ENCODE measurements at regions not wholly inside any gene's neighbourhood (a gene's known extent, or its start where the extent isn't known, plus 50 kb on each side); places are given as distances from the start of the nearest gene placed in this dataset.

DNA sequence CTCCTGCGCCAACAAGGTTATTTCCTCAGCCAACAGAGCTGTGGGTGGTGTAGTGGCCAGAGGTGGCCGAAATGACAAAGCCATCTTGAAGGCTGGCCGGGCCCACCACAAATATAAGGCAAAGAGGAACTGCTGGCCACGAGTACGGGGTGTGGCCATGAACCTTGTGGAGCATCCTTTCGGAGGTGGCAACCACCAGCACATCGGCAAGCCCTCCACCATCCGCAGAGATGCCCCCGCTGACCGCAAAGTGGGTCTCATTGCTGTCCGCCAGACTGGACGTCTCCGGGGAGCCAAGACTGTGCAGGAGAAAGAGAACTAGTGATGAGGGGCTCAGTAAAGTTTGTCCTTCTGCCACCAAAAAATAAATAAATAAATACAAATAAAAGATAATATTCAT lies 481.4 kb upstream of the NAALADL2 start:
- no peaks in the 10 kb centered on the region for H3K36me3 ChIP-seq (replicated peaks in 1 of 2; ENCODE audit: control insufficient read depth in 1 of 2, insufficient read depth in 2 of 2, low read length in 1 of 2)
- no peak overlapping the region for H3K27ac ChIP-seq (ENCODE audit: low read depth in 2 of 2, low read length in 1 of 2)
- DNase-seq, result no peak
- no peak overlapping the region for H2AFZ ChIP-seq (ENCODE audit: low read depth)
- H3K79me2 ChIP-seq (ENCODE audit: insufficient read depth), result no peaks in the 10 kb centered on the region
- H3K9me3 ChIP-seq, result no peaks in the 10 kb centered on the region
- H3K9ac ChIP-seq, result no peak overlapping the region
- POLR2A ChIA-PET, result no interaction called here
- no peaks in the 10 kb centered on the region for H3F3A ChIP-seq (replicated peaks; ENCODE audit: insufficient read depth)
- no peaks in the 10 kb centered on the region for H3K4me1 ChIP-seq (ENCODE audit: control insufficient read depth in 1 of 2, insufficient read depth in 2 of 2, low read depth in 1 of 2, low read length in 1 of 2)
- TF ChIP-seq GABPA (IDR thresholded peaks at IDR 0.05; ENCODE audit: low read depth) (no peak), FOXM1 (IDR thresholded peaks at IDR 0.05; ENCODE audit: low read depth) (no peak), JUND (IDR thresholded peaks at IDR 0.05) (no peak), NFIC (IDR thresholded peaks at IDR 0.05; ENCODE audit: borderline replicate concordance) (no peak), MEF2A (IDR thresholded peaks at IDR 0.05; ENCODE audit: borderline replicate concordance, low read depth) (no peak), RCOR1 (IDR thresholded peaks at IDR 0.05; ENCODE audit: low read length) (no peak), TCF12 (IDR thresholded peaks at IDR 0.05) (no peak), GATA2 (CRISPR knock-in tag; IDR thresholded peaks at IDR 0.05) (no peak), POLR2AphosphoS5 (IDR thresholded peaks at IDR 0.05; ENCODE audit: low read depth, low read length) (no peak), FOSL2 (IDR thresholded peaks at IDR 0.05; ENCODE audit: borderline replicate concordance, low read depth) (no peak), YY1 (IDR thresholded peaks at IDR 0.05; ENCODE audit: low read depth) (no peak), RFX5 (IDR thresholded peaks at IDR 0.05; ENCODE audit: low read length) (no peak), EP300 (IDR thresholded peaks at IDR 0.05; ENCODE audit: borderline replicate concordance in 1 of 2, low read depth in 1 of 2, low read length in 1 of 2) (no peak), FOXJ3 (CRISPR knock-in tag; IDR thresholded peaks at IDR 0.05) (no peak), RAD21 (IDR thresholded peaks at IDR 0.05; ENCODE audit: low read length) (no peak)
- TF ChIP-seq, protein P1, sequence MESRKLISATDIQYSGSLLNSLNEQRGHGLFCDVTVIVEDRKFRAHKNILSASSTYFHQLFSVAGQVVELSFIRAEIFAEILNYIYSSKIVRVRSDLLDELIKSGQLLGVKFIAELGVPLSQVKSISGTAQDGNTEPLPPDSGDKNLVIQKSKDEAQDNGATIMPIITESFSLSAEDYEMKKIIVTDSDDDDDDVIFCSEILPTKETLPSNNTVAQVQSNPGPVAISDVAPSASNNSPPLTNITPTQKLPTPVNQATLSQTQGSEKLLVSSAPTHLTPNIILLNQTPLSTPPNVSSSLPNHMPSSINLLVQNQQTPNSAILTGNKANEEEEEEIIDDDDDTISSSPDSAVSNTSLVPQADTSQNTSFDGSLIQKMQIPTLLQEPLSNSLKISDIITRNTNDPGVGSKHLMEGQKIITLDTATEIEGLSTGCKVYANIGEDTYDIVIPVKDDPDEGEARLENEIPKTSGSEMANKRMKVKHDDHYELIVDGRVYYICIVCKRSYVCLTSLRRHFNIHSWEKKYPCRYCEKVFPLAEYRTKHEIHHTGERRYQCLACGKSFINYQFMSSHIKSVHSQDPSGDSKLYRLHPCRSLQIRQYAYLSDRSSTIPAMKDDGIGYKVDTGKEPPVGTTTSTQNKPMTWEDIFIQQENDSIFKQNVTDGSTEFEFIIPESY (IDR thresholded peaks at IDR 0.05; ENCODE audit: borderline replicate concordance, low read depth), result no peak
- TF ChIP-seq, protein P2, sequence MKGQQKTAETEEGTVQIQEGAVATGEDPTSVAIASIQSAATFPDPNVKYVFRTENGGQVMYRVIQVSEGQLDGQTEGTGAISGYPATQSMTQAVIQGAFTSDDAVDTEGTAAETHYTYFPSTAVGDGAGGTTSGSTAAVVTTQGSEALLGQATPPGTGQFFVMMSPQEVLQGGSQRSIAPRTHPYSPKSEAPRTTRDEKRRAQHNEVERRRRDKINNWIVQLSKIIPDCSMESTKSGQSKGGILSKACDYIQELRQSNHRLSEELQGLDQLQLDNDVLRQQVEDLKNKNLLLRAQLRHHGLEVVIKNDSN (IDR thresholded peaks at IDR 0.05; ENCODE audit: borderline replicate concordance, low read depth), result no peak
- TF ChIP-seq, protein P3, sequence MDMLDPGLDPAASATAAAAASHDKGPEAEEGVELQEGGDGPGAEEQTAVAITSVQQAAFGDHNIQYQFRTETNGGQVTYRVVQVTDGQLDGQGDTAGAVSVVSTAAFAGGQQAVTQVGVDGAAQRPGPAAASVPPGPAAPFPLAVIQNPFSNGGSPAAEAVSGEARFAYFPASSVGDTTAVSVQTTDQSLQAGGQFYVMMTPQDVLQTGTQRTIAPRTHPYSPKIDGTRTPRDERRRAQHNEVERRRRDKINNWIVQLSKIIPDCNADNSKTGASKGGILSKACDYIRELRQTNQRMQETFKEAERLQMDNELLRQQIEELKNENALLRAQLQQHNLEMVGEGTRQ (IDR thresholded peaks at IDR 0.05; ENCODE audit: borderline replicate concordance, low read depth, low read length), result no peak
- no peaks in the 10 kb centered on the region for H4K20me1 ChIP-seq (ENCODE audit: insufficient read depth)
- H3K4me3 ChIP-seq (ENCODE audit: low read depth in 2 of 2, low read length in 1 of 2), result no peak overlapping the region
- no peaks in the 10 kb centered on the region for H3K27me3 ChIP-seq (ENCODE audit: insufficient read depth)
- CTCF ChIA-PET, result no interaction called here
- 87% methylated on average over 13 of the region's 13 CpGs for WGBS (ENCODE audit: low lambda C conversion rate)
- H3K9me2 ChIP-seq, result no peaks in the 10 kb centered on the region; the same call in 1 of the 2 replicates
- H3K4me2 ChIP-seq, result no peak overlapping the region
